KMS-11 (cell line): ENCODE measurements at regions not wholly inside any gene's neighbourhood (a gene's known extent, or its start where the extent isn't known, plus 50 kb on each side); places are given as distances from the start of the nearest gene placed in this dataset.
"Not testable (repeated sequence)": the region's sequence is repeated elsewhere in the genome, so short reads cannot be mapped to it uniquely, and the experiment has no call there.

Source experiments
- H2AFZ ChIP-seq: fragments of 200-600 bp; sonication (generic); 2 replicates; pipeline ENCODE4 v1.6.1; 2016; ENCODE audit warnings: antibody characterized with exemption, mixed run types, low read depth
- H3K27ac ChIP-seq: fragments of 200-600 bp; sonication (generic); 2 replicates; pipeline ENCODE4 v1.6.1; 2016; ENCODE audit warnings: mild to moderate bottlenecking, mixed run types
- H3K27me3 ChIP-seq: fragments of 200-600 bp; sonication (generic); 2 replicates; pipeline ENCODE4 v1.6.1; 2017; ENCODE audit warnings: mild to moderate bottlenecking, low read depth, mixed run types, moderate library complexity; ENCODE audit not compliant: insufficient read depth
- H3K36me3 ChIP-seq: fragments of 200-600 bp; sonication (generic); 2 replicates; pipeline ENCODE4 v1.6.1; 2017; ENCODE audit warnings: mild to moderate bottlenecking, mixed run types; ENCODE audit not compliant: insufficient read depth
- H3K4me1 ChIP-seq: fragments of 200-600 bp; sonication (generic); 2 replicates; pipeline ENCODE4 v1.6.1; 2016; ENCODE audit warnings: mild to moderate bottlenecking, low read depth, mixed run types; ENCODE audit not compliant: poor library complexity, severe bottlenecking
- H3K4me2 ChIP-seq: fragments of 200-600 bp; sonication (generic); 2 replicates; pipeline ENCODE4 v1.7.0; 2016; ENCODE audit warnings: mild to moderate bottlenecking, mixed run types
- H3K4me3 ChIP-seq: fragments of 200-600 bp; sonication (generic); IDR thresholded peaks from 2 replicates; pipeline ENCODE4 v1.6.1; 2017; ENCODE audit warnings: low read depth, low read length, mixed read lengths; ENCODE audit not compliant: insufficient read depth
- H3K79me2 ChIP-seq: fragments of 200-600 bp; sonication (generic); 2 replicates; pipeline ENCODE4 v1.6.1; 2016; ENCODE audit warnings: low read depth, mixed run types; ENCODE audit not compliant: insufficient read depth
- H3K9ac ChIP-seq: fragments of 200-600 bp; sonication (generic); 2 replicates; pipeline ENCODE4 v1.6.1; 2016; ENCODE audit warnings: mild to moderate bottlenecking, mixed run types
- H4K20me1 ChIP-seq: fragments of 200-600 bp; sonication (generic); 2 replicates; pipeline ENCODE4 v1.6.1; 2016; ENCODE audit warnings: mild to moderate bottlenecking, mixed run types; ENCODE audit not compliant: insufficient read depth
- TF ChIP-seq, protein P1 (sequence below): fragments of 200-600 bp; sonication (generic); conservative IDR thresholded peaks from 2 replicates; pipeline ENCODE4 v1.6.1; 2017; ENCODE audit warnings: low read depth, mild to moderate bottlenecking, antibody characterized with exemption, low read length, moderate library complexity, mixed read lengths

DNA sequence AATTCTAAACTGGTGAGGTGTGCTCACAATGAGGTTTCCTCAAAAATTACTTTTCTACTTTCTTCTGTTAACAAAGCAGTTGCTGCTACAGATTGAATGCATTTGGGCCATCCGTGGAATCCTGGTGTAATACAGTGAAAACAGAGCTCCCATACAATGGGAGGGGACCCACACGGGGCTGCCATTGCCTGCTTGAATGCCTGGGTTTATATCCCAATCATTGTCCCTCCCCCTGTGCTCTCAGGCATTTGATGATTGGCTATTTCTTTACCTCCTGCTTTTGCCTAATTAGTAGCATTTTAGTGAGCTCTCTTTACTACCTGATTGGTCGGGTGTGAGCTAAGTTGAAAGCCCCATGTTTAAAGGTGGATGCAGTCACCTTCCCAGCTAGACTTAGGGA is 52.9 kb upstream of the CSF1 start:
- H4K20me1 ChIP-seq, H3K36me3 ChIP-seq, H2AFZ ChIP-seq, H3K27ac ChIP-seq, H3K4me1 ChIP-seq, H3K9ac ChIP-seq, H3K4me2 ChIP-seq, H3K79me2 ChIP-seq, H3K4me3 ChIP-seq, H3K27me3 ChIP-seq: not testable (repeated sequence)

GRCh38 chr1:109855986-109856385 is 54.7 kb upstream of the CSF1 start:
- not testable (repeated sequence) for H3K9ac ChIP-seq, H3K4me2 ChIP-seq

DNA sequence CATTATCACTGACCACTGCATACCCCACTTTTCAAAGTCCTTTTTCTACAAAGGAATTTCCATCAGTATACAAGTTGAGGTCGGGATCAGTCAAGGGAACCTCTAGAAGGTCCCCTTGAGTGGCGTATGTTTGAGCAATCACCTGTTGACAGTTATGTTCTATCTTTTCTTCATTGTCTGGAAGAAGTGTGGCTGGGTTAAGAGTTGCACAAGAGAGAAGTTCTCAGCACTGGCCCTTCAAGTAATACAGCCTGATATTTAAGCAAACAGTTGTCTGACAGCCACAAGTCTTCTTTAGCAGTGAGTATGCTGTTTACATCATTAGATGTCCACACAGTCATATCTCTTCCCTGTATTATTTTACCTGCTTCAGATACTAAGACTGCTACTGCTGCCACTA is 56.7 kb upstream of the CSF1 start:
- not testable (repeated sequence) for H3K36me3 ChIP-seq, H3K4me1 ChIP-seq, H3K9ac ChIP-seq, H3K4me3 ChIP-seq, H4K20me1 ChIP-seq, H3K27me3 ChIP-seq, H2AFZ ChIP-seq, H3K4me2 ChIP-seq, H3K79me2 ChIP-seq, H3K27ac ChIP-seq

More at GRCh38 chr1:109855986-109856385, 54.7 kb upstream of the CSF1 start:
- not testable (repeated sequence) for H3K27me3 ChIP-seq, H3K36me3 ChIP-seq, H3K4me1 ChIP-seq, H3K27ac ChIP-seq, H2AFZ ChIP-seq, H4K20me1 ChIP-seq, H3K4me3 ChIP-seq, H3K79me2 ChIP-seq

DNA sequence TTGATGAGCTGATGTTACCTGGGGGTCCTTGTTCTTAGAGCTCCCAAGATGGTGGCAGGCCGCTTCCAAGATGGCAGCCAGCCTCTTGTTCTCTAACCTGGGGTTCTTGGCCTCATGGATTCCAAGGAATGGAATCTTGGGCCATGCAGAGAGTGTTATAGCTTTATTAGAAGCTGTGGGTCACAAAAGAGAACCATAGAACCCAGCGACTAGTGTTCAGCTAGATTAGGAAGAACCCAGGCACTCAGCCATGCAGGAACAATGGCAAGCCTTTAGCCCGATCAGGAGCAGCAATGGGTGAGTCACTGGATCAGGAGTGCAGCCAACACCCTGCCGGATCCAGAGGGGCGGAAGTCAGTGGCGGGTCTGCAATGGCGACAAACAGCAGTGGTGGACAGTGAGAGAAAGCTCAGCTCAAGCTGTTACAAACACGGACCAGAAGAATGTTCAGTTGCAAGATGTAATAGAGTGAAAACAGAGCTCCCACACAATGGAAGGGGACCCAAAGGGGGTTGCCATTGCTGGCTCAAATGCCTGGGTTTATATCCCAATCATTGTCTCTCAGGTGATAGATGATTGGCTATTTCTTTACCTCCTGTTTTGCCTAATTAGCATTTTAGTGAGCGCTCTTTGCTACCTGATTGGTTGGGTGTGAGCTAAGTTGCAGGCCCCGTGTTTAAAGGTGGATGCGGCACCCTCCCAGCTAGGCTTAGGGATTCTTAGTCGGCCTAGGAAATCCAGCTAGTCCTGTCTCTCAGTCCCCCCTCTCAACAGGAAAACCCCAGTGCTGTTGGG is 58.2 kb upstream of the CSF1 start:
- H3K79me2 ChIP-seq, H3K9ac ChIP-seq, H3K4me3 ChIP-seq, H2AFZ ChIP-seq, H4K20me1 ChIP-seq, H3K27me3 ChIP-seq, H3K4me2 ChIP-seq, H3K4me1 ChIP-seq, H3K36me3 ChIP-seq, H3K27ac ChIP-seq: not testable (repeated sequence)

GRCh38 chr1:109850827-109851226 is 59.8 kb upstream of the CSF1 start:
- H2AFZ ChIP-seq, result no peak overlapping the region
- H3K27me3 ChIP-seq, result no peaks in the 10 kb centered on the region
- H3K4me3 ChIP-seq, result no peak overlapping the region
- H4K20me1 ChIP-seq, result no peaks in the 10 kb centered on the region
- H3K27ac ChIP-seq, result no peak overlapping the region
- no peaks in the 10 kb centered on the region for H3K79me2 ChIP-seq
- H3K9ac ChIP-seq, result no peak overlapping the region
- no peaks in the 10 kb centered on the region for H3K36me3 ChIP-seq
- no peak overlapping the region for H3K4me2 ChIP-seq
- TF ChIP-seq, protein P1, sequence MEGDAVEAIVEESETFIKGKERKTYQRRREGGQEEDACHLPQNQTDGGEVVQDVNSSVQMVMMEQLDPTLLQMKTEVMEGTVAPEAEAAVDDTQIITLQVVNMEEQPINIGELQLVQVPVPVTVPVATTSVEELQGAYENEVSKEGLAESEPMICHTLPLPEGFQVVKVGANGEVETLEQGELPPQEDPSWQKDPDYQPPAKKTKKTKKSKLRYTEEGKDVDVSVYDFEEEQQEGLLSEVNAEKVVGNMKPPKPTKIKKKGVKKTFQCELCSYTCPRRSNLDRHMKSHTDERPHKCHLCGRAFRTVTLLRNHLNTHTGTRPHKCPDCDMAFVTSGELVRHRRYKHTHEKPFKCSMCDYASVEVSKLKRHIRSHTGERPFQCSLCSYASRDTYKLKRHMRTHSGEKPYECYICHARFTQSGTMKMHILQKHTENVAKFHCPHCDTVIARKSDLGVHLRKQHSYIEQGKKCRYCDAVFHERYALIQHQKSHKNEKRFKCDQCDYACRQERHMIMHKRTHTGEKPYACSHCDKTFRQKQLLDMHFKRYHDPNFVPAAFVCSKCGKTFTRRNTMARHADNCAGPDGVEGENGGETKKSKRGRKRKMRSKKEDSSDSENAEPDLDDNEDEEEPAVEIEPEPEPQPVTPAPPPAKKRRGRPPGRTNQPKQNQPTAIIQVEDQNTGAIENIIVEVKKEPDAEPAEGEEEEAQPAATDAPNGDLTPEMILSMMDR, result no peak
- H3K4me1 ChIP-seq, result no peaks in the 10 kb centered on the region

DNA sequence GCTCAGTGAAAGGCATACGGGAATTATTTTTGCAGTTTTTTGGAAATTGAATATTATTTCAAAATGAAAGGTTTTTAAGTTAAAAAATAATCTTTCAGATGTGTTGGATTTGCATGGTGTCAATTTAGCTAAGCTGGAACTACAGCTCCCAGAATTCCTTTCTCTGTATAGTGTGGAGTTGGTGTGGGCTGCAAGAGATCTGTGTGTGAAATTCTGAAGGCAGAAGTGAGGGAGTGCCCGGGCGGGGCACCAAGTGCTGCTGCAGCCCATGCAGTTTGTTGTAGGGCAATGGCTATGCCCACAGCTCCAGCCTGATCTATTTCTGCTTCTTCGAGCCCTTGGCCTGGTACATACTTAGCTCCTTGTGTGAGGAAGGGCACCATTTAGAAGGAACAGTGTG is 60.5 kb upstream of the CSF1 start:
- H3K27me3 ChIP-seq, result no peaks in the 10 kb centered on the region
- H3K4me3 ChIP-seq, result no peak overlapping the region
- H3K4me2 ChIP-seq, result no peak overlapping the region
- H3K36me3 ChIP-seq, result no peaks in the 10 kb centered on the region
- no peak overlapping the region for H3K27ac ChIP-seq
- no peak overlapping the region for H2AFZ ChIP-seq
- no peak overlapping the region for H3K9ac ChIP-seq
- TF ChIP-seq, protein P1, result no peak
- H4K20me1 ChIP-seq, result no peaks in the 10 kb centered on the region
- no peaks in the 10 kb centered on the region for H3K79me2 ChIP-seq
- H3K4me1 ChIP-seq, result no peaks in the 10 kb centered on the region
